WTC11 (cell line): ENCODE measurements at regions not wholly inside any gene's neighbourhood (a gene's known extent, or its start where the extent isn't known, plus 50 kb on each side); places are given as distances from the start of the nearest gene placed in this dataset.

Experiments
- ATAC-seq: fragments of 200-7000 bp; cut with Tn5 transposase; 2 replicates; pipeline ENCODE4 v1.10.0; 2021; ENCODE audit warnings: mild to moderate bottlenecking, moderate library complexity
- CTCF ChIA-PET: fragments of 300-600 bp; sonication (Branson Sonifier 250); formaldehyde crosslinking; loops from one replicate; lab custom pipeline; 2021; ENCODE audit warnings: antibody characterized with exemption; lab: Charles Lee
- POLR2A ChIA-PET: fragments of 350-600 bp; sonication (Branson Sonifier 250); formaldehyde crosslinking; loops from one replicate; lab custom pipeline; 2021; ENCODE audit warnings: antibody characterized with exemption; lab: Charles Lee
- DNase-seq: peaks from one replicate; pipeline ENCODE4 v3.0.0; 2021; ENCODE audit warnings: low spot score
- H3K27ac Mint-ChIP-seq: 2 replicates; pipeline ENCODE4 v1.8.0; 2021; ENCODE audit warnings: mixed read lengths
- H3K27me3 Mint-ChIP-seq: 2 replicates; pipeline ENCODE4 v1.8.0; 2021; ENCODE audit warnings: low read depth, mild to moderate bottlenecking, moderate library complexity, mixed read lengths
- H3K36me3 Mint-ChIP-seq: 2 replicates; pipeline ENCODE4 v1.8.0; 2021; ENCODE audit warnings: mixed read lengths
- H3K4me1 Mint-ChIP-seq: 2 replicates; pipeline ENCODE4 v1.8.0; 2022; ENCODE audit warnings: mixed read lengths
- H3K4me3 Mint-ChIP-seq: 2 replicates; pipeline ENCODE4 v1.8.0; 2021; ENCODE audit warnings: mild to moderate bottlenecking, moderate library complexity, mixed read lengths
- H3K9me3 Mint-ChIP-seq: 2 replicates; pipeline ENCODE4 v1.8.0; 2021; ENCODE audit warnings: mixed read lengths
- ATF1 ChIP-seq: sonication (generic); formaldehyde crosslinking; IDR thresholded peaks from 2 replicates; pipeline ENCODE4 v1.8.1; 2023; ENCODE audit warnings: mild to moderate bottlenecking, moderate library complexity, missing genetic modification reagents
- CBFB ChIP-seq: sonication (generic); formaldehyde crosslinking; IDR thresholded peaks from 2 replicates; pipeline ENCODE4 v1.8.1; 2022; ENCODE audit warnings: mild to moderate bottlenecking, low read depth, missing genetic modification reagents
- CREM ChIP-seq: sonication (generic); formaldehyde crosslinking; IDR thresholded peaks from 2 replicates; pipeline ENCODE4 v1.8.1; 2022; ENCODE audit warnings: mild to moderate bottlenecking, missing genetic modification reagents, moderate library complexity
- EMX1 ChIP-seq: fragments of 250-450 bp; sonication (Bioruptor Pico); IDR thresholded peaks from 2 replicates; pipeline ENCODE4 v1.8.0; 2021; ENCODE audit warnings: mild to moderate bottlenecking
- FOXJ3 ChIP-seq: sonication (generic); formaldehyde crosslinking; IDR thresholded peaks from 2 replicates; pipeline ENCODE4 v1.9.0; 2021; ENCODE audit warnings: missing genetic modification reagents, mild to moderate bottlenecking, borderline replicate concordance
- FOXK1 ChIP-seq: sonication (generic); formaldehyde crosslinking; IDR thresholded peaks from 2 replicates; pipeline ENCODE4 v1.8.0; 2022; ENCODE audit warnings: mild to moderate bottlenecking, moderate library complexity, missing genetic modification reagents
- KAT7 ChIP-seq: sonication (generic); formaldehyde crosslinking; IDR thresholded peaks from 2 replicates; pipeline ENCODE4 v1.8.1; 2023; ENCODE audit warnings: missing genetic modification reagents, mild to moderate bottlenecking, borderline replicate concordance
- NFATC4 ChIP-seq: fragments of 250-450 bp; sonication (Bioruptor Pico); IDR thresholded peaks from 2 replicates; pipeline ENCODE4 v1.9.0; 2021; ENCODE audit warnings: mild to moderate bottlenecking
- PRRX2 ChIP-seq: fragments of 250-450 bp; sonication (Bioruptor Pico); IDR thresholded peaks from 2 replicates; pipeline ENCODE4 v1.8.0; 2021; ENCODE audit warnings: mild to moderate bottlenecking
- SP1 ChIP-seq: sonication (generic); formaldehyde crosslinking; conservative IDR thresholded peaks from 2 replicates; pipeline ENCODE4 v1.8.1; 2022; ENCODE audit warnings: missing genetic modification reagents
- TCF7 ChIP-seq: sonication (generic); formaldehyde crosslinking; IDR thresholded peaks from 2 replicates; pipeline ENCODE4 v1.8.0; 2022; ENCODE audit warnings: mild to moderate bottlenecking, low read depth, missing genetic modification reagents, moderate library complexity
- TEAD1 ChIP-seq: sonication (generic); formaldehyde crosslinking; IDR thresholded peaks from 2 replicates; pipeline ENCODE4 v1.8.0; 2022; ENCODE audit warnings: mild to moderate bottlenecking, missing genetic modification reagents
- ZNF396 ChIP-seq: fragments of 250-450 bp; sonication (Bioruptor Pico); IDR thresholded peaks from 2 replicates; pipeline ENCODE4 v1.8.0; 2021; ENCODE audit warnings: mild to moderate bottlenecking, moderate library complexity, borderline replicate concordance
- TF ChIP-seq, protein P1 (sequence below): sonication (generic); formaldehyde crosslinking; IDR thresholded peaks from 2 replicates; pipeline ENCODE4 v1.8.1; 2023; ENCODE audit warnings: mild to moderate bottlenecking, missing genetic modification reagents, moderate library complexity
- TF ChIP-seq, protein P2 (sequence below): sonication (generic); formaldehyde crosslinking; IDR thresholded peaks from 2 replicates; pipeline ENCODE4 v1.8.1; 2022; ENCODE audit warnings: mild to moderate bottlenecking, missing genetic modification reagents, moderate library complexity, borderline replicate concordance
- TF ChIP-seq, protein P3 (sequence below): sonication (generic); formaldehyde crosslinking; IDR thresholded peaks from 2 replicates; pipeline ENCODE4 v1.8.0; 2022; ENCODE audit warnings: mild to moderate bottlenecking, missing genetic modification reagents
- TF ChIP-seq, protein P4 (sequence below): sonication (generic); formaldehyde crosslinking; IDR thresholded peaks from 2 replicates; pipeline ENCODE4 v1.8.0; 2022; ENCODE audit warnings: missing genetic modification reagents
- TF ChIP-seq, protein P5 (sequence below): sonication (generic); formaldehyde crosslinking; IDR thresholded peaks from 2 replicates; pipeline ENCODE4 v1.8.0; 2023; ENCODE audit warnings: mild to moderate bottlenecking, missing genetic modification reagents

DNA sequence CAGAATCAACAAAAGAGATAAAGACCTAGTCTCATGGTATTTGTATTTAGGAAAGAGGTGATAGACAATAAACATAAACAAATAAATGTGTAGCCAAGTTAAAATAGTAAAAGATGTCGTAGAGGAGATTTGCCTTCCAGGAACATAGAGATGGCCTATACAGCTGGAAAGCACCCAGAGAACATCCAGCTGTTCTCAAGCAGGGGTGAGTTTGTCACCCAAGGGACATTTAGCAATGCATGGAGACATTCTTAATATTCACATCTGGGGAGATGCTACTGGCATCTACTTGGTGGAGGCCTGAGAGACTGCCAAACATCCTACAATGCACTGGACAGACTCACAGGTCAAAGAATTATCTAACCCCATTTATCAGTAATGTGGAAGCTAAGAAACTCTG, 88.3 kb downstream of the C11orf87 start:
- no peaks in the 10 kb centered on the region for H3K36me3 Mint-ChIP-seq
- ChIA-PET POLR2A (no interaction called here), CTCF (no interaction called here)
- DNase-seq, result no peak
- H3K4me1 Mint-ChIP-seq, result no peaks in the 10 kb centered on the region
- TF ChIP-seq ATF1 (CRISPR knock-in tag) (no peak), NFATC4 (CRISPR knock-in tag) (no peak), KAT7 (CRISPR knock-in tag) (no peak), ZNF396 (CRISPR knock-in tag) (no peak), EMX1 (CRISPR knock-in tag) (no peak), SP1 (CRISPR knock-in tag) (no peak), FOXJ3 (CRISPR knock-in tag) (no peak), CBFB (CRISPR knock-in tag) (no peak), CREM (CRISPR knock-in tag) (no peak), TEAD1 (CRISPR knock-in tag) (no peak), FOXK1 (no peak), TCF7 (CRISPR knock-in tag) (no peak), PRRX2 (CRISPR knock-in tag) (no peak)
- TF ChIP-seq, protein P1, sequence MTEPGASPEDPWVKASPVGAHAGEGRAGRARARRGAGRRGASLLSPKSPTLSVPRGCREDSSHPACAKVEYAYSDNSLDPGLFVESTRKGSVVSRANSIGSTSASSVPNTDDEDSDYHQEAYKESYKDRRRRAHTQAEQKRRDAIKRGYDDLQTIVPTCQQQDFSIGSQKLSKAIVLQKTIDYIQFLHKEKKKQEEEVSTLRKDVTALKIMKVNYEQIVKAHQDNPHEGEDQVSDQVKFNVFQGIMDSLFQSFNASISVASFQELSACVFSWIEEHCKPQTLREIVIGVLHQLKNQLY (CRISPR knock-in tag), result no peak
- TF ChIP-seq, protein P2, sequence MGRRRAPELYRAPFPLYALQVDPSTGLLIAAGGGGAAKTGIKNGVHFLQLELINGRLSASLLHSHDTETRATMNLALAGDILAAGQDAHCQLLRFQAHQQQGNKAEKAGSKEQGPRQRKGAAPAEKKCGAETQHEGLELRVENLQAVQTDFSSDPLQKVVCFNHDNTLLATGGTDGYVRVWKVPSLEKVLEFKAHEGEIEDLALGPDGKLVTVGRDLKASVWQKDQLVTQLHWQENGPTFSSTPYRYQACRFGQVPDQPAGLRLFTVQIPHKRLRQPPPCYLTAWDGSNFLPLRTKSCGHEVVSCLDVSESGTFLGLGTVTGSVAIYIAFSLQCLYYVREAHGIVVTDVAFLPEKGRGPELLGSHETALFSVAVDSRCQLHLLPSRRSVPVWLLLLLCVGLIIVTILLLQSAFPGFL, result no peak
- TF ChIP-seq, protein P3, sequence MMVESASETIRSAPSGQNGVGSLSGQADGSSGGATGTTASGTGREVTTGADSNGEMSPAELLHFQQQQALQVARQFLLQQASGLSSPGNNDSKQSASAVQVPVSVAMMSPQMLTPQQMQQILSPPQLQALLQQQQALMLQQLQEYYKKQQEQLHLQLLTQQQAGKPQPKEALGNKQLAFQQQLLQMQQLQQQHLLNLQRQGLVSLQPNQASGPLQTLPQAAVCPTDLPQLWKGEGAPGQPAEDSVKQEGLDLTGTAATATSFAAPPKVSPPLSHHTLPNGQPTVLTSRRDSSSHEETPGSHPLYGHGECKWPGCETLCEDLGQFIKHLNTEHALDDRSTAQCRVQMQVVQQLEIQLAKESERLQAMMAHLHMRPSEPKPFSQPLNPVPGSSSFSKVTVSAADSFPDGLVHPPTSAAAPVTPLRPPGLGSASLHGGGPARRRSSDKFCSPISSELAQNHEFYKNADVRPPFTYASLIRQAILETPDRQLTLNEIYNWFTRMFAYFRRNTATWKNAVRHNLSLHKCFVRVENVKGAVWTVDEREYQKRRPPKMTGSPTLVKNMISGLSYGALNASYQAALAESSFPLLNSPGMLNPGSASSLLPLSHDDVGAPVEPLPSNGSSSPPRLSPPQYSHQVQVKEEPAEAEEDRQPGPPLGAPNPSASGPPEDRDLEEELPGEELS (CRISPR knock-in tag), result no peak
- TF ChIP-seq, protein P4, sequence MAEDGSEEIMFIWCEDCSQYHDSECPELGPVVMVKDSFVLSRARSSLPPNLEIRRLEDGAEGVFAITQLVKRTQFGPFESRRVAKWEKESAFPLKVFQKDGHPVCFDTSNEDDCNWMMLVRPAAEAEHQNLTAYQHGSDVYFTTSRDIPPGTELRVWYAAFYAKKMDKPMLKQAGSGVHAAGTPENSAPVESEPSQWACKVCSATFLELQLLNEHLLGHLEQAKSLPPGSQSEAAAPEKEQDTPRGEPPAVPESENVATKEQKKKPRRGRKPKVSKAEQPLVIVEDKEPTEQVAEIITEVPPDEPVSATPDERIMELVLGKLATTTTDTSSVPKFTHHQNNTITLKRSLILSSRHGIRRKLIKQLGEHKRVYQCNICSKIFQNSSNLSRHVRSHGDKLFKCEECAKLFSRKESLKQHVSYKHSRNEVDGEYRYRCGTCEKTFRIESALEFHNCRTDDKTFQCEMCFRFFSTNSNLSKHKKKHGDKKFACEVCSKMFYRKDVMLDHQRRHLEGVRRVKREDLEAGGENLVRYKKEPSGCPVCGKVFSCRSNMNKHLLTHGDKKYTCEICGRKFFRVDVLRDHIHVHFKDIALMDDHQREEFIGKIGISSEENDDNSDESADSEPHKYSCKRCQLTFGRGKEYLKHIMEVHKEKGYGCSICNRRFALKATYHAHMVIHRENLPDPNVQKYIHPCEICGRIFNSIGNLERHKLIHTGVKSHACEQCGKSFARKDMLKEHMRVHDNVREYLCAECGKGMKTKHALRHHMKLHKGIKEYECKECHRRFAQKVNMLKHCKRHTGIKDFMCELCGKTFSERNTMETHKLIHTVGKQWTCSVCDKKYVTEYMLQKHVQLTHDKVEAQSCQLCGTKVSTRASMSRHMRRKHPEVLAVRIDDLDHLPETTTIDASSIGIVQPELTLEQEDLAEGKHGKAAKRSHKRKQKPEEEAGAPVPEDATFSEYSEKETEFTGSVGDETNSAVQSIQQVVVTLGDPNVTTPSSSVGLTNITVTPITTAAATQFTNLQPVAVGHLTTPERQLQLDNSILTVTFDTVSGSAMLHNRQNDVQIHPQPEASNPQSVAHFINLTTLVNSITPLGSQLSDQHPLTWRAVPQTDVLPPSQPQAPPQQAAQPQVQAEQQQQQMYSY (CRISPR knock-in tag), result no peak
- TF ChIP-seq, protein P5, sequence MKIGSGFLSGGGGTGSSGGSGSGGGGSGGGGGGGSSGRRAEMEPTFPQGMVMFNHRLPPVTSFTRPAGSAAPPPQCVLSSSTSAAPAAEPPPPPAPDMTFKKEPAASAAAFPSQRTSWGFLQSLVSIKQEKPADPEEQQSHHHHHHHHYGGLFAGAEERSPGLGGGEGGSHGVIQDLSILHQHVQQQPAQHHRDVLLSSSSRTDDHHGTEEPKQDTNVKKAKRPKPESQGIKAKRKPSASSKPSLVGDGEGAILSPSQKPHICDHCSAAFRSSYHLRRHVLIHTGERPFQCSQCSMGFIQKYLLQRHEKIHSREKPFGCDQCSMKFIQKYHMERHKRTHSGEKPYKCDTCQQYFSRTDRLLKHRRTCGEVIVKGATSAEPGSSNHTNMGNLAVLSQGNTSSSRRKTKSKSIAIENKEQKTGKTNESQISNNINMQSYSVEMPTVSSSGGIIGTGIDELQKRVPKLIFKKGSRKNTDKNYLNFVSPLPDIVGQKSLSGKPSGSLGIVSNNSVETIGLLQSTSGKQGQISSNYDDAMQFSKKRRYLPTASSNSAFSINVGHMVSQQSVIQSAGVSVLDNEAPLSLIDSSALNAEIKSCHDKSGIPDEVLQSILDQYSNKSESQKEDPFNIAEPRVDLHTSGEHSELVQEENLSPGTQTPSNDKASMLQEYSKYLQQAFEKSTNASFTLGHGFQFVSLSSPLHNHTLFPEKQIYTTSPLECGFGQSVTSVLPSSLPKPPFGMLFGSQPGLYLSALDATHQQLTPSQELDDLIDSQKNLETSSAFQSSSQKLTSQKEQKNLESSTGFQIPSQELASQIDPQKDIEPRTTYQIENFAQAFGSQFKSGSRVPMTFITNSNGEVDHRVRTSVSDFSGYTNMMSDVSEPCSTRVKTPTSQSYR (CRISPR knock-in tag), result no peak
- H3K9me3 Mint-ChIP-seq, result no peaks in the 10 kb centered on the region
- no peak overlapping the region for H3K27ac Mint-ChIP-seq
- H3K4me3 Mint-ChIP-seq, result no peak overlapping the region
- ATAC-seq, result no peak
- H3K27me3 Mint-ChIP-seq, result no peaks in the 10 kb centered on the region; the same call in 1 of the 2 replicates
